AG09319 (cell line): ENCODE measurements at regions not wholly inside any gene's neighbourhood (a gene's known extent, or its start where the extent isn't known, plus 50 kb on each side); places are given as distances from the start of the nearest gene placed in this dataset.

Experiments
- DNase-seq: peaks from one replicate; pipeline ENCODE4 v3.0.0-alpha.2; 2010; ENCODE audit warnings: low read depth; ENCODE audit errors: extremely low read depth
- TF ChIP-seq, protein P1 (sequence below): IDR thresholded peaks from 2 replicates; pipeline ENCODE4 v1.5.1; 2011; ENCODE audit warnings: low read depth, mild to moderate bottlenecking, inconsistent platforms, low read length, moderate library complexity

DNA sequence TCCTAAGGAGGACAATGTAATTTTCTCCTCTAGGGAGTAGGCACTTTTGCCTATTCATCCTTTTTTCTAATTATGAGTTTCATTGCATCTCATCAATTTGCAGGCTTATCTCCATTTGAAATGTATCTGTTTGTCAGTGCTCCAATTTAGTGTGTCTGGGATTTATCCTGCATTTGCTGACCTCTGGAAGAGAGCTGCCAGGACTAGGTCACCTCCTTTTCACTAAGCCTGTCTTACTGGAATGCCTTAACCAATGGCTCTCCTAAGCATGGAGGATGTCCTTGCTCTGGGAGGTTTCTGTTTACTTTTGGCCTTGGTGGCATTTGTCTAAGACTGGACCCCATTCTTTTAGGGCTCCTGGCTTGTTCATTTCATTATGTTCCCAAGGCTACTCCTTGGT lies 261.5 kb downstream of the NEBL start:
- TF ChIP-seq, protein P1, sequence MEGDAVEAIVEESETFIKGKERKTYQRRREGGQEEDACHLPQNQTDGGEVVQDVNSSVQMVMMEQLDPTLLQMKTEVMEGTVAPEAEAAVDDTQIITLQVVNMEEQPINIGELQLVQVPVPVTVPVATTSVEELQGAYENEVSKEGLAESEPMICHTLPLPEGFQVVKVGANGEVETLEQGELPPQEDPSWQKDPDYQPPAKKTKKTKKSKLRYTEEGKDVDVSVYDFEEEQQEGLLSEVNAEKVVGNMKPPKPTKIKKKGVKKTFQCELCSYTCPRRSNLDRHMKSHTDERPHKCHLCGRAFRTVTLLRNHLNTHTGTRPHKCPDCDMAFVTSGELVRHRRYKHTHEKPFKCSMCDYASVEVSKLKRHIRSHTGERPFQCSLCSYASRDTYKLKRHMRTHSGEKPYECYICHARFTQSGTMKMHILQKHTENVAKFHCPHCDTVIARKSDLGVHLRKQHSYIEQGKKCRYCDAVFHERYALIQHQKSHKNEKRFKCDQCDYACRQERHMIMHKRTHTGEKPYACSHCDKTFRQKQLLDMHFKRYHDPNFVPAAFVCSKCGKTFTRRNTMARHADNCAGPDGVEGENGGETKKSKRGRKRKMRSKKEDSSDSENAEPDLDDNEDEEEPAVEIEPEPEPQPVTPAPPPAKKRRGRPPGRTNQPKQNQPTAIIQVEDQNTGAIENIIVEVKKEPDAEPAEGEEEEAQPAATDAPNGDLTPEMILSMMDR, result no peak
- DNase-seq, result no peak

DNA sequence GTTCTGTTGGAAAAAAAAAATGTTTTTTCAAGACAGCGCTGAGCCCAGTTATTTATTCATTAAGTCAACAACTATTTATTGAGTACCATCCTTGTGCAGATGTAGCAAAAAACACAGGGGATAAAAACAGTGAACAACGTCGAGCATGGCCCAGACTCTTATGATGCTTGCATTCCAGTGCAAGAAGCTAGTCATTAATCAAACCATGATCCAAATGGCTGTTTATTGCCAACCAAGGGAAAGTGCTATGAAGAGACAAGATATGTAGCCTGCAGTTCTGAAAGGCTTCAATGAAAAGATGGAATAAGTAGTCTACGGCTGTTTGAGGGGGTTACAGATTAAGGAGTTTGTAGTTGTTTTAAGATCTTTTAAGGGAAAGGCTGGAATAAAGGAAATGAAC lies 262.3 kb downstream of the NEBL start:
- no peak for DNase-seq
- TF ChIP-seq, protein P1, result no peak

DNA sequence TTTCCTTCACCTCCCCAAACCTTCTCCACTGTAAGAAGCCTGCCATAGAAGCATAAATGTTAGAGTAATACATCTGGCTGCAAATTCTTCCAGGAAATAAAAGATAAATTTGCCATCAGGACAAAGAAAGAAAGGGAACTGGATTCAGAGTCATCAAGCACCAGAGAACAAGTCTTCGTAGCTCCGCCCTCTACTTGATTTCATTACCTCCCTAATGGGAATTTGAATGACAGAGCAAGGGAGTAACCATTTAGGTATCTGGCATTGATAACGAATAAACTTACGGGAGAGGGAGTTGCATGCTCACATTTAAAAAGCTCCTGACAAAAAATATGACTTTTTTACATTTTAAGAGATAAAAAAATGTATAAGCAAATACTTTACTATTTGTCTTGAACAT lies 263.4 kb downstream of the NEBL start:
- TF ChIP-seq, protein P1, result no peak
- DNase-seq, result no peak

DNA sequence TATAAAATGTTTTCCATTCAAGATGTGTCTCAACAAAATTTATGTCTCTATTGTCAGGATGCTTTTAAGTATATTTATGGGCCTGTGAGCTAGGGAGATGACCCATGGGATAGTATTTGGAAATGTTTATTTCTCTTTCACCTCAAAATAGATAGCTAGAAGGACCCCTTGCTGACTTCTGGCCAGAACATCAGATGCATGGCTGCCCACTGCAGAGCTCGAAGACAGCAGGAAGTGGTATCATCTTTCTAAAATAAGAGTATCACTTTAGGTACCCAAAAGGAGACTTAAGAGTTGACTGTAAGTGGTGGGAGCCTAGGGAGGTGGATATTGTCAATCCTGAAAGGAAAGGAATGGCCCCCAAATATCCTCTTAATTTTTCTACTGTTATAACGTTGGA lies 264.4 kb downstream of the NEBL start:
- DNase-seq, result no peak
- TF ChIP-seq, protein P1, result no peak

DNA sequence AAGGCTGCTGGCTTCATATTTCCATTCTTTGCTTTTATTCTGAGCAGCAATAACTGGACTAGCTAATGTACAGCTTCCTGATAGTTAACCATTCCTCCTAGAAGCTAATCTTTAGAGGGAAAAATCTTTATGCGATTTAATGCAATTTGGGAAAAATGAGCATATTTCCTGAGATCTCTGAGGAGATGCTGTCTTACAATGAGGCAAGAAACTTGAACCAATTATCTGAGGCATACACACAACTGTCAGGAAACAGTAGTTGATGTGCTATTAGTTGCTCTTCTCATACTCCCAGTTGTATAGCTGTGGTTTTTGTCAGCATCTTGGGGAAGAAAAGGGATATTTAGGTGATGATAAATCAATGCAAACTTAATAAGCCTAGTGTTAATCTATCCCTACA lies 265.9 kb downstream of the NEBL start:
- TF ChIP-seq, protein P1, result no peak
- DNase-seq, result no peak

DNA sequence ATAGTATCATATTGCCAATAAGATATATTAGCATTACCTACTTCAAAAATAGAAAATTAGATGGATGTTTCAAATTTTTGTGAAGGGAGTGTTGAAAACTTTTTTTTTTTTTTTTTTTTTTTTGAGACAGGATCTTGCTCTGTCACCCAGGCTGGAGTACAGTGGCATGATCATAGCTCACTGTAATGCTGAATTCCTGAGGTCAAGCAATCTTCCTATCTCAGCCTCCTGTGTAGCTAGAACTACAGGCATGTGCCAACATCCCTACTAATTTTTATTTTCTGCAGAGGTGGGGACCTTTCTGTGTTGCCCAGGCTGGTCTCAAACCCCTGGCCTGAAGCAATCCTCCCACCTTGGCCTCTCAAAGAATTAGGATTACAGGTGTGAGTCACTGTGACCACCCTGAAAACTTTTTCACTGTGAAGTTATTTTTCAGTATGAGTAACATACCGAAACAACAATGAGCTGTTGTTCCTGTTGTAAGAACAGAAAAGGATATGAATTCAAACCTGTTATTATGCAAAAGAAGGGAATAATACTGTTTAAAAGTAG lies 266.9 kb downstream of the NEBL start:
- TF ChIP-seq, protein P1, result no peak
- no peak for DNase-seq

DNA sequence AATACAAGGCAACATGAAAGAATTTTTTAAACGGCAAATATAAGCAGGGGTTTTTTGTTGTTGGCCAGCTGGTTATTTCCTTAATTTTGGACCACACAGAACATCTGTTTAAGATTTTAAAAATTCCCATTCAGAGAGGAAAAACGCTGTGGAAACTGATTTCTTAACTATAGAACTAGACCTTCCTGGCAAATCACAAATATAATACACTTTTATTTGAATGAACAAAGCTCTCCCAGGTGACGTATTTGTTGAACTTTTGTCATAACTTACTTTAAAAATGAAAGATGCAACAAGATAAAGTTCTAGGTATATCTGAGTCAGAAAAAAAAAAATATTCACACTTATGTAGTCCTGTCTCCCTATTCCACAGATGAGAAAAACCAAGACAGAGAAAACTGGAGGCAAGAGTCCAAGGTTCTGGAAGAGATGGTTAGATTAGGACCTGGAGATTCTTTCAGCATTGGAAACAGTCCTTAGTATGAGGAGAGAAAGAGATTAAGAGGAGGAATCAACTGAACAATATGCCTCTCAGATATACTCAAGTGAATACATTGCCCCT lies 269.1 kb downstream of the NEBL start:
- TF ChIP-seq, protein P1, result no peak
- DNase-seq, result no peak
